ENCODE measurements at regions not wholly inside any gene's neighbourhood (a gene's known extent, or its start where the extent isn't known, plus 50 kb on each side); places are given as distances from the start of the nearest gene placed in this dataset.

GRCh38 chr6:166841216-166841615, 115.1 kb downstream of the RNASET2 start:
- no peak for DNase-seq

DNA sequence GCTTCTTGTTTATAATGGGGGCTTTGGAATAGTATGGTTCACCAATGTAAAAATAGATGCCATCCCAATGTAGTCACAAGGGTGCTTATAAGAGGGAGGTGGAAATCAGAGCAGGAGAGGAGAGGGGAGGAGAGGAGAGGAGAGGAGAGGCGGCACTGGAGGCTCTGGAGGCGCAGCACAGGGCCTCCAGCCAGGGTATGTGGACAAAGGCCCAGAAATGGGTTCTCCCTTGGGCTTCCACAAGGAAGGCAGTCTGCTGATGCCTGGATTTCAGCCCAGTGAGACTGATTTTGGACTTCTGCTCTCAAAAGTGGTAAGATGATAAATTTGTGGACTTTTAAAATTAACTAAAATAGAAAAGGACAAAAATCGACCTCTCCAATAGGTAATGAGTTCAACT, 116.8 kb downstream of the RNASET2 start:
- no peak for DNase-seq

- DNase-seq, result no peak
Observed at GRCh38 chr6:166838987-166839386, 117.4 kb downstream of the RNASET2 start.

- no peak for DNase-seq
Observed at GRCh38 chr6:166836785-166837718, 119.3 kb downstream of the RNASET2 start.

- no peak for DNase-seq
Observed at GRCh38 chr6:166834049-166834448, 122.3 kb downstream of the RNASET2 start.

DNA sequence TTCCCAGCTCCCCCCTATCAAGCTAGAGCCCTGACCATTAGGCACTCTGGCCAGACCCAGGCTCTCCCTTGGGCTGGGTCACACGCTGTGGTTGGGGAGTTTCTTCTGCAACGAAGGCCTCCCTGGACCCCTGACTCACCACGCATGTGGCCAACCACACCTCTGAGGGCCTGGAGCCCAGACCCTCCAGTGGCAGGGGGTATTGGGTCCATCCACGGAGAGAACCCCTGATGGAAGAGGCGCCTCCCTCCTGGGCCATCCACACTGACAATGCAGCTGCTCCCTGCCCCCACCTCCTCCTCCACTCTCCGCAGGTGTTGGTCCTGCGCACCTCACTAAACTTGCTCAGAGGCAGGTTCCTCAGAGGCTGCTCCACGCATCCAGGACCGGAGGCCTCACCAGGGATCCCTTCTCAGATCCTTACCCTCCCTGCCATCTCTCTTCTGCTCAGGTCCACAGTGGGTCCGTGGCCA, 125.4 kb downstream of the RNASET2 start:
- DNase-seq, result no peak

DNA sequence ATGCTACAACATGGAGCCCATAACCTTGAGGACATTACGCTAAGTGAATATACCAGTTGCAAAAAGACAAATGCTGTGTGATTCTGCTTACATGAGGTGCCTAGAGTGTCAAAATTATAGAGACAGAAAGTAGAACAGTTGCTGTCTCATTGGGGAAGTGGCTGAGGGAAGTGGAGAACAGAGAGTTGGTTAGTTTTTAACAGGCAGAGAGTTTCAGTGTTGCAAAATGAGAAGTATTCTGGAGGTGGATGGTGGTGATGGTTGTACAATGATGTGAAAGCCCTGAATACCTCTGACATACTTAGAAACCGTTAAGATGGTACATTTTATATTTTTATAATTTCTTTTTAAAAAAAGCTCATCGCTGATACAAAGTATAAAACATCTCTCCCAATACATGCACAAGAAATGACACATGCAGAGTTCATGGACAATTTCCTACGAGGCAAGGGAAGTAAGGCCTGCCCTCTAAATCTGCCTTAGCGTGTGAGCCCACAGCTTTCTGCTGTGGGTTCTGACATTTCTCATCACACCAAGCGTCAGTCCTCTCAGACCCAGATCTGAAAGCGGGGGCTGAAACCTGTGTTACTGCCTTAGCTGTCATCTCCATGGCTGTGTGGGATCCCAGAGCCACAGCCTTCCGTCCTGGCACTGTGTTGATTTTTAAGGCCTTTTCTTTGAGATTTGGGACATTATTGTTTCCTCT, 126.0 kb downstream of the RNASET2 start:
- no peak for DNase-seq

DNA sequence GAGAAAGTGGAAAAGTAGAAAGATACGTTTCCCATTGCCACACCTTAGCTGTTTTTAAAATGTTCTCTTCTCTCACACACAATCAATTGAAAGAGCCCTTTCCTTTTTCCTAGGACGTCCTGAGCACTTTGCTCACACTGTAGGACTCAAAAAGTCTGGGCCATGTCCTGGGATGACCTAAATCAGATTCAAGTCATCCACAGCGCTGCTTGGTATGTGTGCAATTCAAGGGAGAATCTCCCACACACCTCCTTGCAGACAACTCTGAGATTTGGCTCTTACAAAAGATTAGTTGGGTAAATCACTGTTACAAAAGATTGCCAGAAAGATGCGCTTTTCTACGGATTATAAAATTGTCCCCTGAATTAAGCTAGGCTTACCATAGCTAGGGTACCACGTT, 130.1 kb downstream of the RNASET2 start:
- DNase-seq, result no peak

DNA sequence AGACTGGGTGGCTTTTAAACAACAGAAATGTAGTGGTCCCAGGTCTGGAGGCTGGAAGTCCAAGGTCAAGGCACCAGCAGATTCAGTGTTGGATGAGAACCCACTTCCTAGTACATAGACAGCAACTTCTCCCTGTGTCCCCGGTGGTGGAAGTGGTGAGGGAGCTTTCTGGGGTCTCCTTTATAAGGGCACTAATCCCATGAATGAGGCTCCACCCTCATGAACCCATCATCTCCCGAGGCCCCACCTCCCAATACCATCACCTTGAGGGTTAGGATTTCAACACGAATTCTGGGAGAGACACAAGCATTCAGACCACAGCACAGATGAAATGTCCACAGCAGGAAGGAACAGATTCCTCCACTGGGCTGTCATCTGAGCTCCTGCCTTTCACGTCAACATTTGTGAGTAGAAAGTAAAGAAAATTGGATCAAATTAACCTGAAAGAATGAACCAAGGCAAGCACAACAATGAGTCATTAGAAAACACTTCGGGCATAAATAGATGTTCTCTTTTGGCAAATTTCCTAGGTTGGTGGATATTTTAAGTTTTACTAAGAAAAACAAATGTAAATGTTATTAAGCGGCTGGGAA, 130.7 kb downstream of the RNASET2 start:
- DNase-seq, result no peak

GRCh38 chr6:166824880-166825250, 131.5 kb downstream of the RNASET2 start:
- DNase-seq, result no peak

- no peak for DNase-seq
Observed at GRCh38 chr6:166824146-166824879, 132.0 kb downstream of the RNASET2 start.

DNA sequence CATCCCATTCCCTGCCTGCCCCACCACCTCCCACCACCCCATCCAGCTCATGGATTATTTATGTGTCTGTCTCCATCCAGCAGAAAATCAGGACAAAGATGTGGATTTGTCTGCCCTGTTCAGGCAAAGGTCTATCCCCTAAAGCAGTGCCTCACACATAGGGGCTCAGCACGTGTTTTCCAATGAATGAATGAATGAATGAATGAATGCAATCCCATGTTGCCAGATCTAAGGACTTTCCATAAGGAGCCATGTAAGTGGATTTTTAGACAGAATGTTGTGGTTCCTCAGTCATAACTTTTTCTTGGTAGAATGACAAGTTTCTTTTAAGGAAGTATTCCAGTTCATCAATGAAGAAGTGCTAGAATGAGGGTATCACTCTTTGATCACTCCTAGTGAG, 133.7 kb downstream of the RNASET2 start:
- DNase-seq, result no peak

DNA sequence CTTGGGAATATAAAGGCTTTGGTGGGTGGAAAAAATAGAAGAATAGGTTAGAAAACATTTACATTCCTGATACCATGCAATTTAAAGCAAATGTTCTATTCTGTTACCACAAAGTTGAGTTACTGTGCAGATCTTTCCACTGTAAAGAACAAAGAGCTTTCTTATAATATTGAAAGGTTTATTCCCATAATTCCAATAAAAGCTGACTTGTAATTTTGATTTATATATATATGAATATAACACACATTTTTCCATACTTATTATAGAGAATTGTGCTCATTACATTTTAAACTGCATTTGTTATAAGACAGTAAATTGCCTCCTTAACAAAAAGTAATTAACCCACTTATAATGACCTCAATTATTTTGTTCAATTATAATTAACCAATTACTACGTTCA, 135.9 kb downstream of the RNASET2 start:
- no peak for DNase-seq

DNA sequence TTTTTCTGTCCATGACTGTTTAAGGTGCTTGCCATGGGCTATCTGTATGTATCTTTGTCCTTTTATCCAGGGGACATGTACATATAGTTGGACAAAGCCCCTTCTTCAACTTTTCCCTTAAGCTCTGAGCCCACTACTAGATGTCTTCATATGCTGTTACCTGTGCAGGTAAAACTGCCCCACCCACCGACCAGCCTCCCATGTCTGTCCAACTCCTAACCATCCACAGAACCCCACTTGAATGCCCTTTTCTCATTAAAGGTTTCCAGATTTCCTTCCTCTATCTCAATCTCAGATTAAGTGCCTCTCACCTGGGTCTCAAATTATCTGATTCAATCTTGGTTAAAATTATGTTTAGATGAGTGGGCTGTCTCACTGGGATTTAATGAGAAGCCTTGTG, 136.3 kb downstream of the RNASET2 start:
- DNase-seq, result no peak

GRCh38 chr6:166815629-166816028, 140.7 kb downstream of the RNASET2 start:
- DNase-seq, result no peak

- no peak for DNase-seq
Observed at GRCh38 chr6:166814390-166814789, 142.0 kb downstream of the RNASET2 start.

DNA sequence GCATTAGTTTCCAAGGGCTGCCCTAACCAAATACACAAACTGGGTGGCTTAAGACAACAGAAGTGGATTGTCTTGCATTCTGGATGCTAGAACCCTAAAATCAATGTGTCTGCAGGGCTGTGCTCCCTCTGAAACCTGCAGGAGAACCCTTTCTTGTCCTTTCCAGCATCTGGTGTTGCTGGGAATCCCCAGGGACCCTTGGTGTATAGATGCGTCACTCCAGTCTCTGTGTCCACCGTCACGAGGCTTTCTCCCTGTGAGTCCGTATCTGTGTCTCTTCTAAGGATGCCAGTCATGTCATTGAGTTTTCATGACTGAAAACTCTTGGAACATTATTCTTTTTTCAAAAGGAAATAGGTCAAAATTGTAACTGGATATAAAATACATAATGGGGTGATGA, 142.9 kb downstream of the RNASET2 start:
- DNase-seq, result no peak

DNA sequence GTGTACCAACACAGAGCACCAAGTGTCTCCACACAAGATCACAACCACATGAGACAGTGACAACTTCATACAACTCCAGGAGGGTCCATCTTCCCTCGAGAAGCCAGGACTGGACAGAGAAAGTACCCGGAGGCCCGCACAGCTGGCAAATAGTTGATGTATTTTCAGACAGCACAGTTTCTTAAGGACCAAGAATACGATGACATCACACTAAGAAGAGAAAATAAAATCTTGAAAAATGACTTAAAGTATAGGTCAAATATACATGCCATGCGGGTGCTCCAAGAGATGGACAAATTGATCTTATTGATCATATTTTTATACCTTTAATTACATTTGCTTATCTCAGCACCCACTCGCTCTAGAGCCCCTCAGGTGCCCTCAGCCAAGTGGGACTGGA, 145.5 kb downstream of the RNASET2 start:
- no peak for DNase-seq

DNA sequence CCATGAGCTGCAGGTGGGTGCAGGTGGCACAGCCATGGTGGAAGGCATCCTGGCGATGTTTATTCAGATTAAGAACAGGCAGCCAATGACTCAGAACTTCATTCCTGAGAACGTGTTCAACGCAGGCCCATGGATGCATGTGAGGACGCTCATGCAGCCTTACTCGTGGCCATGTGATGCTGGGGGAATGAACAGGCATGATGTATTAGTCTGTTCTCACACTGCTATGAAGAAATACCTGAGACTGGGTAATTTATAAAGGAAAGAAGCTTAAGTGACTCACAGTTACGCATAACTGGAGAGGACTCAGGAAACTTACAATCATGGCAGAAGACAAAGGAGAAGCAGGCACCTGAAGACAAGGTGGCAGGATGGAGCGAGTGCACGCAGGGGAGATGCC, 146.6 kb downstream of the RNASET2 start:
- DNase-seq, result no peak

- no peak for DNase-seq
Observed at GRCh38 chr6:166806962-166807757, 149.2 kb downstream of the RNASET2 start.

DNA sequence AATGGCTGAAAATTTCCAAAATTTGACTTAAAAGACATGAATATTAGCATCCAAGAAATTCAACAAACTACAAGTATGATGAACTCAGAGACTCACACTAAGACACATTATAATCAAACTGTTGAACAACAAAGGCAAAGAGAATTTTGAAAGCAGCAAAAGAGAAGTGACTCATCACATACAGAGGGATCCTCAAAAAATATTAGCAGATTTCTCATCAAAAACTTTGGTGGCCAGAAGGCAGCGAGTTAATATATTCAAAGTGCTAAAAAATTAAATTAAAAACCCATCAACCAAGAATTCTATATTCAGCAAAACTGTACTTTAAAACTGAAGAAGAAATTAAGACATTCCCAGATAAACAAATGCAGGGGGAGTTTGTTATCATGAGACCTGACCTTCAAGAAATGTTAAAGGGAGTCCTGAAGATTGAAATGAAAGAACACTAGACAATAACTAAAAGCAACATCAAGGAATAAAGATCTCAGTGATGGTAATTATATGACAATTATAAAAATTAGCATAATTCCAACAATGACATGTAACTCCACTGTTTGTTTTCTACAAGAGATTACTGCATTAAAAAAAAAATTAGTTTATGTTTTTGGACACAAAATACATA, 150.0 kb downstream of the RNASET2 start:
- DNase-seq, result no peak

DNA sequence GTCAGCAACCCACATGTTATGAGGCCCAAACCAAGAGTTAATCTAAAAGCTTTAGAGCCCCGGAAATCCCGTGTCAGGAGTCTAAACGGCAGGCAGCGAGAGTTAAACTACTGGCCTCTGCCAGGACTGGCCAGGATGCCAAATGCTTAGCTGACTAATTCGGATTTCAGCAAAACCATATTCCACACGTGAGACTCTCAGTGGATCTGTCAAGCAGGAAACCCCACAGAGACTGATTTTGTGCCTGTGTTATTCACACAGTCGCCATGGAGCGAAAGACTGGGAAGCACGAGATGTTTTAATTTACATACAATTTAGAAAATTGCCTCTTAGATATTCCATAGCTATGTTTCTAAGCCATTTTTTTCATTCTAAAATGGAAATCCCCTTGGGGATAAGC, 152.9 kb downstream of the RNASET2 start:
- DNase-seq, result no peak

Data from NCI-H1436 (cell line).